ENCODE measurements at regions not wholly inside any gene's neighbourhood (a gene's known extent, or its start where the extent isn't known, plus 50 kb on each side); places are given as distances from the start of the nearest gene placed in this dataset.

- TF ChIP-seq EZH2 (IDR thresholded peaks at IDR 0.05; ENCODE audit: borderline replicate concordance) (no peak), CTCF (IDR thresholded peaks at IDR 0.05; ENCODE audit: poor library complexity) (no peak)
Observed at GRCh38 chr11:112558691-112559090, 298.0 kb upstream of the PLET1 start.

Data from hepatocyte (in vitro differentiated cells).